HepG2 (cell line): ENCODE measurements at regions not wholly inside any gene's neighbourhood (a gene's known extent, or its start where the extent isn't known, plus 50 kb on each side); places are given as distances from the start of the nearest gene placed in this dataset.

Source experiments
- ATAC-seq: fragments of 200-7000 bp; cut with Tn5 transposase; 3 replicates; pipeline ENCODE4 v1.9.1; 2020; ENCODE audit warnings: mild to moderate bottlenecking, moderate library complexity
- BruUV-seq: library from RNA; stranded (reverse); fragments of 400-500 nt; replicated peaks from 2 replicates; lab custom pipeline; 2021; lab: Mats Ljungman, UMichigan
- CTCF ChIA-PET: fragments of 300-600 bp; formaldehyde crosslinking; extraction: SDS; loops from one replicate; lab custom pipeline; 2021; ENCODE audit warnings: low total read pairs, inconsistent platforms, low intra/inter-chr PET ratio; lab: Yijun Ruan, JAX
- POLR2A ChIA-PET: fragments of 350-600 bp; sonication (Branson Sonifier 250); formaldehyde crosslinking; loops from one replicate; lab custom pipeline; 2020; ENCODE audit warnings: antibody characterized with exemption, inconsistent platforms; lab: Yijun Ruan, JAX
- DNase-seq: peaks from one replicate; pipeline ENCODE4 v3.0.0-alpha.2; 2015; ENCODE audit warnings: low spot score
- FAIRE-seq: peaks from 3 replicates; lab custom pipeline; 2011; peaks lifted over from hg19 to GRCh38; lab: Jason Lieb, UNC
- H2AFZ ChIP-seq: one replicate; pipeline ENCODE4 v1.6.1; 2011; ENCODE audit warnings: low read length, inconsistent platforms
- H3K27ac ChIP-seq: fragments of 300-600 bp; 3 replicates; pipeline ENCODE4 v1.8.0; 2011; ENCODE audit warnings: mixed run types, mild to moderate bottlenecking, mixed read lengths, low read length, inconsistent platforms; ENCODE audit not compliant: insufficient read depth; ENCODE audit errors: extremely low read length
- H3K27me3 ChIP-seq, 2 experiments: fragments of 200-600 bp in 1 of 2; 2 replicates in 1 of 2; 3 replicates in 1 of 2; pipeline versions ENCODE4 v1.6.0 to v1.8.0; 2011; ENCODE audit warnings: low read length in 2 of 2, mild to moderate bottlenecking in 2 of 2, moderate library complexity in 2 of 2, inconsistent platforms in 1 of 2; ENCODE audit not compliant: insufficient read depth in 2 of 2, control insufficient read depth in 1 of 2
- H3K36me3 ChIP-seq, 2 experiments: fragments of 200-600 bp in 1 of 2; replicated peaks in 1 of 2; 2 replicates in 1 of 2; 3 replicates in 1 of 2; pipeline versions ENCODE4 v1.5.1 to v1.8.0; 2011; ENCODE audit warnings: low read length in 2 of 2, inconsistent platforms in 1 of 2; ENCODE audit not compliant: insufficient read depth in 2 of 2, control insufficient read depth in 1 of 2
- H3K4me1 ChIP-seq: 2 replicates; pipeline ENCODE4 v1.5.1; 2012; ENCODE audit warnings: low read length, inconsistent platforms; ENCODE audit not compliant: insufficient read depth
- H3K4me2 ChIP-seq: 2 replicates; pipeline ENCODE4 v1.6.0; 2011; ENCODE audit warnings: low read depth, low read length, inconsistent platforms
- H3K4me3 ChIP-seq, 3 experiments: fragments of 200-600 bp in 1 of 3; sonication (generic), shearing (Covaris generic) in 1 of 3; replicated peaks in 1 of 3; 2 replicates each; pipeline ENCODE4 v1.5.1; 2011 to 2016; ENCODE audit warnings: low read length in 3 of 3, inconsistent platforms in 2 of 3, low read depth in 2 of 3, mild to moderate bottlenecking in 2 of 3, control low read depth in 1 of 3, mixed read lengths in 1 of 3; ENCODE audit not compliant: insufficient read depth in 1 of 3
- H3K79me2 ChIP-seq: one replicate; pipeline ENCODE4 v1.6.1; 2011; ENCODE audit warnings: low read length, inconsistent platforms; ENCODE audit not compliant: insufficient read depth
- H3K9ac ChIP-seq: 2 replicates; pipeline ENCODE4 v1.6.0; 2011; ENCODE audit warnings: mild to moderate bottlenecking, low read depth, low read length, inconsistent platforms; ENCODE audit not compliant: insufficient read depth
- H3K9me3 ChIP-seq: 2 replicates; pipeline ENCODE4 v1.5.1; 2012; ENCODE audit warnings: mild to moderate bottlenecking, low read length
- H4K20me1 ChIP-seq: 2 replicates; pipeline ENCODE4 v1.6.0; 2011; ENCODE audit warnings: inconsistent platforms, mild to moderate bottlenecking, low read length, moderate library complexity; ENCODE audit not compliant: insufficient read depth
- GATAD2A ChIP-seq: IDR thresholded peaks from 2 replicates; pipeline ENCODE4 v1.6.1; 2016
- GTF2F1 ChIP-seq: fragments of 150-350 bp; IDR thresholded peaks from 2 replicates; pipeline ENCODE4 v1.6.1; 2014; ENCODE audit warnings: low read length
- POLR2G ChIP-seq: fragments of 200-400 bp; formaldehyde crosslinking; IDR thresholded peaks from 2 replicates; pipeline ENCODE4 v1.6.1; 2018; ENCODE audit warnings: mild to moderate bottlenecking, low read depth, low read length, moderate library complexity
- RARG ChIP-seq: sonication (generic); formaldehyde crosslinking; IDR thresholded peaks from 2 replicates; pipeline ENCODE4 v1.4.0; 2020; ENCODE audit warnings: low read depth, mild to moderate bottlenecking, missing genetic modification reagents
- RFXAP ChIP-seq: sonication (generic); formaldehyde crosslinking; IDR thresholded peaks from 2 replicates; pipeline ENCODE4 v1.4.0; 2020; ENCODE audit warnings: missing genetic modification reagents, borderline replicate concordance
- SNAPC2 ChIP-seq: sonication (generic); formaldehyde crosslinking; IDR thresholded peaks from 2 replicates; pipeline ENCODE4 v1.8.1; 2022; ENCODE audit warnings: mild to moderate bottlenecking, missing genetic modification reagents
- ZFP36L1 ChIP-seq: sonication (generic); formaldehyde crosslinking; IDR thresholded peaks from 2 replicates; pipeline ENCODE4 v1.8.0; 2022; ENCODE audit warnings: mild to moderate bottlenecking, missing genetic modification reagents, moderate library complexity
- ZNF292 ChIP-seq: sonication (generic); formaldehyde crosslinking; IDR thresholded peaks from 2 replicates; pipeline ENCODE4 v1.8.1; 2022; ENCODE audit warnings: mild to moderate bottlenecking, low read depth, missing genetic modification reagents, borderline replicate concordance
- ZNF33A ChIP-seq: sonication (generic); formaldehyde crosslinking; IDR thresholded peaks from 2 replicates; pipeline ENCODE4 v1.5.1; 2020; ENCODE audit warnings: missing genetic modification reagents, mild to moderate bottlenecking, moderate library complexity, borderline replicate concordance
- ZNF713 ChIP-seq: sonication (generic); formaldehyde crosslinking; IDR thresholded peaks from 2 replicates; pipeline ENCODE4 v1.4.0; 2020; ENCODE audit warnings: mild to moderate bottlenecking, missing genetic modification reagents
- WGBS: methylation state at CpG from one replicate; pipeline ENCODE4 v1.1.6; 2017; ENCODE audit warnings: low lambda C conversion rate; 5-methylcytosine and 5-hydroxymethylcytosine counted together
- in situ Hi-C: cut with HindIII; loops from 2 replicates; pipeline ENCODE4 v1.10.0; 2017; ENCODE audit warnings: low pct_unique_long_range_greater_than_20kb; ENCODE audit not compliant: extremely low pct_ligation_motif_present
- intact Hi-C: fragments of 100-400 bp; cut with micrococcal nuclease; formaldehyde crosslinking; loops from one replicate; pipeline ENCODE4 v1.10.0; 2022; ENCODE audit not compliant: unreplicated experiment
- TF ChIP-seq, protein P1 (sequence below): sonication (generic); formaldehyde crosslinking; IDR thresholded peaks from 2 replicates; pipeline ENCODE4 v1.5.1; 2020; ENCODE audit warnings: mild to moderate bottlenecking, missing genetic modification reagents, moderate library complexity
- TF ChIP-seq, protein P2 (sequence below), 2 experiments: sonication (generic) in 1 of 2; formaldehyde crosslinking in 1 of 2; IDR thresholded peaks; 2 replicates each; pipeline versions ENCODE4 v1.5.1 to v1.6.1; 2011 to 2020; ENCODE audit warnings: borderline replicate concordance in 1 of 2, low read depth in 1 of 2, low read length in 1 of 2, mild to moderate bottlenecking in 1 of 2, missing genetic modification reagents in 1 of 2, moderate library complexity in 1 of 2
- TF ChIP-seq, protein P3 (sequence below): sonication (generic); formaldehyde crosslinking; IDR thresholded peaks from 2 replicates; pipeline ENCODE4 v1.4.0; 2020; ENCODE audit warnings: mild to moderate bottlenecking, missing genetic modification reagents

DNA sequence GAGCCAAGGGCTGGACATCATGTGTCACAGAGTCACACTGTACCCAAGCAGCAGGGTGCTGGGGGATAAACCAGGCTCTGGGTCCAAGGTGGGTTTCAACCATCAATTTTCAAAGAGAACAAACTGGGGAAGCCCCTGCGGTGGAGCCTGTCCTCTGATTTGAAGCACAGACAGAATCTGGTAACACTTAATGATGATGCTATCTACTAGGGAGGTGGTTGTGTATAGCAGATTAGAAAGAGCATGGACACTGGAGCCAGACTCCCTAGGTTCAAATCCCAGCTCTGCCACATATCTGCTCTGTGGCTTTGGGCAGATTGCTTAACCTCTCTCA is 204.9 kb upstream of the ZMIZ1 start:
- no peak for DNase-seq
- H3K9ac ChIP-seq = no peak overlapping the region
- BruUV-seq = no TSS peak
- in situ Hi-C loops (no loop called here), intact Hi-C loops (no loop called here)
- H4K20me1 ChIP-seq = no peaks in the 10 kb centered on the region
- CTCF ChIA-PET = no interaction called here
- WGBS = 89% methylated on average over 1 of the region's 1 CpG
- peaks cover 5 to 35% of the 10 kb centered on the region in 2 experiments for H3K27me3 ChIP-seq
- no peaks in the 10 kb centered on the region for H3K79me2 ChIP-seq
- H3K4me2 ChIP-seq = no peak overlapping the region
- no peak for ATAC-seq
- H3K4me3 ChIP-seq = no peak overlapping the region
- no peaks in the 10 kb centered on the region for H3K9me3 ChIP-seq
- FAIRE-seq = no peak
- no peaks in the 10 kb centered on the region for H3K36me3 ChIP-seq
- POLR2A ChIA-PET = no interaction called here
- peaks cover 13% of the 10 kb centered on the region for H3K4me1 ChIP-seq
- H2AFZ ChIP-seq = no peak overlapping the region
- no peak overlapping the region for H3K27ac ChIP-seq
- no peak for TF ChIP-seq GTF2F1
- TF ChIP-seq, protein P1, sequence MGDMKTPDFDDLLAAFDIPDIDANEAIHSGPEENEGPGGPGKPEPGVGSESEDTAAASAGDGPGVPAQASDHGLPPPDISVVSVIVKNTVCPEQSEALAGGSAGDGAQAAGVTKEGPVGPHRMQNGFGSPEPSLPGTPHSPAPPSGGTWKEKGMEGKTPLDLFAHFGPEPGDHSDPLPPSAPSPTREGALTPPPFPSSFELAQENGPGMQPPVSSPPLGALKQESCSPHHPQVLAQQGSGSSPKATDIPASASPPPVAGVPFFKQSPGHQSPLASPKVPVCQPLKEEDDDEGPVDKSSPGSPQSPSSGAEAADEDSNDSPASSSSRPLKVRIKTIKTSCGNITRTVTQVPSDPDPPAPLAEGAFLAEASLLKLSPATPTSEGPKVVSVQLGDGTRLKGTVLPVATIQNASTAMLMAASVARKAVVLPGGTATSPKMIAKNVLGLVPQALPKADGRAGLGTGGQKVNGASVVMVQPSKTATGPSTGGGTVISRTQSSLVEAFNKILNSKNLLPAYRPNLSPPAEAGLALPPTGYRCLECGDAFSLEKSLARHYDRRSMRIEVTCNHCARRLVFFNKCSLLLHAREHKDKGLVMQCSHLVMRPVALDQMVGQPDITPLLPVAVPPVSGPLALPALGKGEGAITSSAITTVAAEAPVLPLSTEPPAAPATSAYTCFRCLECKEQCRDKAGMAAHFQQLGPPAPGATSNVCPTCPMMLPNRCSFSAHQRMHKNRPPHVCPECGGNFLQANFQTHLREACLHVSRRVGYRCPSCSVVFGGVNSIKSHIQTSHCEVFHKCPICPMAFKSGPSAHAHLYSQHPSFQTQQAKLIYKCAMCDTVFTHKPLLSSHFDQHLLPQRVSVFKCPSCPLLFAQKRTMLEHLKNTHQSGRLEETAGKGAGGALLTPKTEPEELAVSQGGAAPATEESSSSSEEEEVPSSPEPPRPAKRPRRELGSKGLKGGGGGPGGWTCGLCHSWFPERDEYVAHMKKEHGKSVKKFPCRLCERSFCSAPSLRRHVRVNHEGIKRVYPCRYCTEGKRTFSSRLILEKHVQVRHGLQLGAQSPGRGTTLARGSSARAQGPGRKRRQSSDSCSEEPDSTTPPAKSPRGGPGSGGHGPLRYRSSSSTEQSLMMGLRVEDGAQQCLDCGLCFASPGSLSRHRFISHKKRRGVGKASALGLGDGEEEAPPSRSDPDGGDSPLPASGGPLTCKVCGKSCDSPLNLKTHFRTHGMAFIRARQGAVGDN (CRISPR knock-in tag) = no peak
- TF ChIP-seq RARG (CRISPR knock-in tag) = no peak
- no peak for TF ChIP-seq SNAPC2 (CRISPR knock-in tag)
- TF ChIP-seq ZNF33A (CRISPR knock-in tag) = no peak
- TF ChIP-seq, protein P2, sequence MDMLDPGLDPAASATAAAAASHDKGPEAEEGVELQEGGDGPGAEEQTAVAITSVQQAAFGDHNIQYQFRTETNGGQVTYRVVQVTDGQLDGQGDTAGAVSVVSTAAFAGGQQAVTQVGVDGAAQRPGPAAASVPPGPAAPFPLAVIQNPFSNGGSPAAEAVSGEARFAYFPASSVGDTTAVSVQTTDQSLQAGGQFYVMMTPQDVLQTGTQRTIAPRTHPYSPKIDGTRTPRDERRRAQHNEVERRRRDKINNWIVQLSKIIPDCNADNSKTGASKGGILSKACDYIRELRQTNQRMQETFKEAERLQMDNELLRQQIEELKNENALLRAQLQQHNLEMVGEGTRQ (IDR thresholded peaks at IDR 0.05; ENCODE audit: low read depth, low read length) = no peak
- TF ChIP-seq, protein P2 (CRISPR knock-in tag; IDR thresholded peaks at IDR 0.05; ENCODE audit: borderline replicate concordance) = no peak
- TF ChIP-seq, protein P3, sequence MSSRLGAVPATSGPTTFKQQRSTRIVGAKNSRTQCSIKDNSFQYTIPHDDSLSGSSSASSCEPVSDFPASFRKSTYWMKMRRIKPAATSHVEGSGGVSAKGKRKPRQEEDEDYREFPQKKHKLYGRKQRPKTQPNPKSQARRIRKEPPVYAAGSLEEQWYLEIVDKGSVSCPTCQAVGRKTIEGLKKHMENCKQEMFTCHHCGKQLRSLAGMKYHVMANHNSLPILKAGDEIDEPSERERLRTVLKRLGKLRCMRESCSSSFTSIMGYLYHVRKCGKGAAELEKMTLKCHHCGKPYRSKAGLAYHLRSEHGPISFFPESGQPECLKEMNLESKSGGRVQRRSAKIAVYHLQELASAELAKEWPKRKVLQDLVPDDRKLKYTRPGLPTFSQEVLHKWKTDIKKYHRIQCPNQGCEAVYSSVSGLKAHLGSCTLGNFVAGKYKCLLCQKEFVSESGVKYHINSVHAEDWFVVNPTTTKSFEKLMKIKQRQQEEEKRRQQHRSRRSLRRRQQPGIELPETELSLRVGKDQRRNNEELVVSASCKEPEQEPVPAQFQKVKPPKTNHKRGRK = no peak
- no peak for TF ChIP-seq GATAD2A (CRISPR knock-in tag)
- no peak for TF ChIP-seq ZFP36L1
- TF ChIP-seq ZNF292 = no peak
- no peak for TF ChIP-seq RFXAP (CRISPR knock-in tag)
- TF ChIP-seq POLR2G = no peak
- TF ChIP-seq ZNF713 (CRISPR knock-in tag) = no peak
